GM23338 (cell line): ENCODE measurements at regions not wholly inside any gene's neighbourhood (a gene's known extent, or its start where the extent isn't known, plus 50 kb on each side); places are given as distances from the start of the nearest gene placed in this dataset.

Source experiments
- ATAC-seq: fragments of 200-7000 bp; cut with Tn5 transposase; 3 replicates; pipeline ENCODE4 v1.9.1; 2020
- DNase-seq: peaks from one replicate; pipeline ENCODE4 v3.0.0-alpha.2; 2015; ENCODE audit warnings: low spot score
- H2AFZ ChIP-seq: fragments of 200-600 bp; sonication (generic); 2 replicates; pipeline ENCODE4 v1.8.0; 2016; ENCODE audit warnings: antibody characterized with exemption, mild to moderate bottlenecking, moderate library complexity
- H3F3A ChIP-seq: fragments of 200-600 bp; sonication (generic); replicated peaks from 2 replicates; pipeline ENCODE4 v1.8.0; 2017; ENCODE audit warnings: antibody characterized with exemption, mixed run types, low read depth
- H3K27ac ChIP-seq: fragments of 200-600 bp; sonication (generic); 2 replicates; pipeline ENCODE4 v1.6.1; 2016; ENCODE audit warnings: low read depth
- H3K27me3 ChIP-seq: fragments of 200-600 bp; sonication (generic); 2 replicates; pipeline ENCODE4 v1.8.0; 2016; ENCODE audit warnings: mild to moderate bottlenecking, mixed run types, moderate library complexity; ENCODE audit not compliant: insufficient read depth
- H3K36me3 ChIP-seq: fragments of 200-600 bp; sonication (generic); 2 replicates; pipeline ENCODE4 v1.8.0; 2016; ENCODE audit warnings: mild to moderate bottlenecking; ENCODE audit not compliant: insufficient read depth
- H3K4me1 ChIP-seq: fragments of 200-600 bp; sonication (generic); 2 replicates; pipeline ENCODE4 v1.8.0; 2016; ENCODE audit warnings: mild to moderate bottlenecking, moderate library complexity; ENCODE audit not compliant: insufficient read depth
- H3K4me2 ChIP-seq: fragments of 200-600 bp; sonication (generic); 2 replicates; pipeline ENCODE4 v1.7.1; 2017; ENCODE audit warnings: mixed run types
- H3K4me3 ChIP-seq: fragments of 200-600 bp; sonication (generic); 2 replicates; pipeline ENCODE4 v1.6.1; 2016; ENCODE audit warnings: mixed run types
- H3K79me2 ChIP-seq: fragments of 200-600 bp; sonication (generic); replicated peaks from 2 replicates; pipeline ENCODE4 v1.8.0; 2017; ENCODE audit warnings: mild to moderate bottlenecking; ENCODE audit not compliant: insufficient read depth
- H3K9me2 ChIP-seq: fragments of 200-600 bp; sonication (generic); 2 replicates; pipeline ENCODE4 v1.8.0; 2017; ENCODE audit not compliant: insufficient read depth
- H4K20me1 ChIP-seq: fragments of 200-600 bp; sonication (generic); replicated peaks from 2 replicates; pipeline ENCODE4 v1.8.0; 2017; ENCODE audit warnings: mild to moderate bottlenecking; ENCODE audit not compliant: insufficient read depth
- H3K27ac Mint-ChIP-seq: 2 replicates; pipeline ENCODE4 v1.8.0; 2020; ENCODE audit warnings: inconsistent platforms, mild to moderate bottlenecking, moderate library complexity, mixed read lengths
- H3K27me3 Mint-ChIP-seq: 3 replicates; pipeline ENCODE4 v1.8.0; 2022; ENCODE audit warnings: low read depth, mild to moderate bottlenecking, moderate library complexity, mixed read lengths, inconsistent platforms; ENCODE audit not compliant: insufficient read depth, poor library complexity
- H3K36me3 Mint-ChIP-seq: 3 replicates; pipeline ENCODE4 v1.8.0; 2021; ENCODE audit warnings: low read depth, mild to moderate bottlenecking, inconsistent platforms, moderate library complexity, mixed read lengths
- H3K4me1 Mint-ChIP-seq: 3 replicates; pipeline ENCODE4 v1.8.0; 2020; ENCODE audit warnings: mild to moderate bottlenecking, inconsistent platforms, mixed read lengths
- H3K4me3 Mint-ChIP-seq: 3 replicates; pipeline ENCODE4 v1.8.0; 2021; ENCODE audit warnings: moderate library complexity, mild to moderate bottlenecking, inconsistent platforms, mixed read lengths
- H3K9me3 Mint-ChIP-seq: 3 replicates; pipeline ENCODE4 v1.8.0; 2020; ENCODE audit warnings: moderate library complexity, mild to moderate bottlenecking, inconsistent platforms, mixed read lengths
- CREB1 ChIP-seq: fragments of 250-450 bp; sonication (Bioruptor Pico); IDR thresholded peaks from 2 replicates; pipeline ENCODE4 v1.5.0; 2020; ENCODE audit warnings: low read depth, mild to moderate bottlenecking, moderate library complexity
- CTCF ChIP-seq, 2 experiments: fragments of 200-600 bp in 1 of 2; sonication (generic) in 1 of 2; conservative IDR thresholded peaks; 2 replicates each; pipeline versions ENCODE4 v1.5.1 to v1.6.1; 2016 to 2017; ENCODE audit warnings: antibody characterized with exemption in 2 of 2, low read depth in 2 of 2, mild to moderate bottlenecking in 2 of 2, moderate library complexity in 1 of 2
- ETS1 ChIP-seq: IDR thresholded peaks from 2 replicates; pipeline ENCODE4 v1.6.1; 2016; ENCODE audit warnings: antibody characterized with exemption
- EZH2 ChIP-seq: fragments of 200-600 bp; sonication (generic); IDR thresholded peaks from one replicate; pipeline ENCODE4 v1.8.0; 2017; ENCODE audit warnings: antibody characterized with exemption, mild to moderate bottlenecking, low read depth; ENCODE audit not compliant: unreplicated experiment
- JUNB ChIP-seq: IDR thresholded peaks from one replicate; pipeline ENCODE4 v1.6.1; 2016; ENCODE audit warnings: antibody characterized with exemption; ENCODE audit not compliant: unreplicated experiment
- POLR2AphosphoS5 ChIP-seq: IDR thresholded peaks from 2 replicates; pipeline ENCODE4 v1.6.1; 2016; ENCODE audit warnings: antibody characterized with exemption, low read depth
- REST ChIP-seq: IDR thresholded peaks from one replicate; pipeline ENCODE4 v1.6.1; 2018; ENCODE audit warnings: antibody characterized with exemption; ENCODE audit not compliant: unreplicated experiment
- STAT1 ChIP-seq: IDR thresholded peaks from one replicate; pipeline ENCODE4 v1.6.1; 2016; ENCODE audit warnings: antibody characterized with exemption; ENCODE audit not compliant: unreplicated experiment
- ZNF114 ChIP-seq: fragments of 250-450 bp; sonication (Bioruptor Pico); IDR thresholded peaks from 2 replicates; pipeline ENCODE4 v1.5.0; 2020; ENCODE audit warnings: mild to moderate bottlenecking, moderate library complexity
- ZNF331 ChIP-seq: fragments of 250-450 bp; sonication (Bioruptor Pico); IDR thresholded peaks from 2 replicates; pipeline ENCODE4 v1.5.0; 2020; ENCODE audit warnings: low read depth, mild to moderate bottlenecking, moderate library complexity

- TF ChIP-seq CTCF (conservative IDR thresholded peaks at IDR 0.05; ENCODE audit: low read depth in 2 of 2) (peak; percentile 70 to 73), EZH2 (no peak)
Observed at GRCh38 chr15:57865294-57865693, 158.8 kb downstream of the POLR2M start (continued).

- Mint-ChIP-seq H3K9me3 (no peaks in the 10 kb centered on the region; the same call in 2 of the 3 replicates), H3K27ac (no peak overlapping the region), H3K4me3 (no peak overlapping the region), H3K36me3 (no peaks in the 10 kb centered on the region), H3K27me3 (peaks cover 5% of the 10 kb centered on the region), H3K4me1 (no peaks in the 10 kb centered on the region)
- Histone ChIP-seq H4K20me1 (no peaks in the 10 kb centered on the region), H3K27ac (no peak overlapping the region), H3F3A (no peaks in the 10 kb centered on the region), H3K4me2 (no peak overlapping the region), H2AFZ (no peak overlapping the region), H3K36me3 (no peaks in the 10 kb centered on the region), H3K4me1 (no peaks in the 10 kb centered on the region), H3K79me2 (no peaks in the 10 kb centered on the region), H3K27me3 (no peaks in the 10 kb centered on the region), H3K4me3 (no peak overlapping the region), H3K9me2 (0 out of 2 replicates have a peak, but pooled peaks cover 4% of the 10 kb centered on the region)
- no peak for TF ChIP-seq ZNF114 (CRISPR knock-in tag)
- TF ChIP-seq CTCF (conservative IDR thresholded peaks at IDR 0.05; ENCODE audit: low read depth in 2 of 2) = peak; percentile 79 to 82
- no peak for TF ChIP-seq POLR2AphosphoS5
- TF ChIP-seq ETS1 = no peak
- TF ChIP-seq CREB1 (CRISPR knock-in tag) = no peak
- TF ChIP-seq ZNF331 (CRISPR knock-in tag) = no peak
- no peak for TF ChIP-seq REST
- no peak for TF ChIP-seq JUNB
- no peak for TF ChIP-seq STAT1
- ATAC-seq (peak; percentile 92), DNase-seq (peak; percentile 87)
Observed at GRCh38 chr15:57866149-57866736, 159.7 kb downstream of the POLR2M start.
